Left colon (tissue), 2 donors: ENCODE measurements at regions not wholly inside any gene's neighbourhood (a gene's known extent, or its start where the extent isn't known, plus 50 kb on each side); places are given as distances from the start of the nearest gene placed in this dataset.
"Not testable (repeated sequence)": the region's sequence is repeated elsewhere in the genome, so short reads cannot be mapped to it uniquely, and the experiment has no call there.

Source experiments
- ATAC-seq: fragments of 200-7000 bp; cut with Tn5 transposase; one replicate; pipeline ENCODE4 v1.9.1; 2020; ENCODE audit warnings: mild to moderate bottlenecking, moderate library complexity
- DNase-seq, 2 donors: peaks; one replicate each; pipeline ENCODE4 v3.0.0-alpha.2; 2020
- intact Hi-C, 2 donors: fragments of 100-400 bp; cut with DNase I in 1 of 2; cut with micrococcal nuclease in 1 of 2; formaldehyde crosslinking; loops; one replicate each; pipeline versions ENCODE4 v1.11.2 to v1.14.0; 2022; cut with DNase I, micrococcal nuclease
- donor health status: DM: no; HTN: no; CAD: no.
- donor health status: DM: yes; HTN: yes; CAD: no.

DNA sequence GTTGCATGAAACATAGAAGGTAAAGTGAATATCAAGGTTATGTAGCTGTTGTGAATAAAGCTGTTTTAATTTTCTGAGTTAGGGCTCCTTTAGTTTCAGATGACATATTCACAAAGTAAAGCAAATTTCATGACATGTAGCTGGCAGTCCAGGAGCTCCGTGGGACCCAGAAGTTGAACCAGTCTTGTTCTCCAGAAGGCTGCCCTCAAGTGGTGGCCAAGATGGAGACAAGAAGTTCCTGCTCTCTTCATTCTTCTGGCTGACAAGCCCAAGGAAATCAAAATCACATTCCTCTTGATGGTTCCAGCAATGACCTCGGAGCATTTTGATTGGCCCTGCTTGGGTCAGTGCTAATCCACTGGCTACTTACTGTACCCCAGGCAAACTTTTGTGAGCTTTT is 128.7 kb downstream of the LIG4 start:
- DNase-seq: no peak
- no peak for ATAC-seq
- intact Hi-C loops: no loop called here

DNA sequence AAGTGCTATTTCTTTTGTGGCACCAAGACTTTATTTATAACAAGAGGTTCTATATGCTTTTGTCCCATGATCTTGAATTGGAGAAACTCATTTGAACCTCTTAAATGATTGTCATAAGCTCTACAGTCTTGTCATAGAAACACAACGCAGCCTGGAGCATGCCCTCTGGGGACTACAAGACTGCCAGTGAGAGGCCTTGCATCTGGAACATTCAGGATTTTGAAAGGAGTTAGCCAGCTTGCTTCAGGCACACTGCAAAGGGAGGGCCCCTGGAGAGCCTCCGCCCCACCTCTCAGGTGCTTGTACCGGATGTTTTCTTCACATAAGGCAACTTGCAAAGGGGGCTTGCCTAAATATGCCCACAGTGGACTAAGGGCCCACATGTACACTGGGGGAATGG is 130.5 kb downstream of the LIG4 start:
- no peak for ATAC-seq
- no peak for DNase-seq
- intact Hi-C loops: no loop called here

GRCh38 chr13:108083056-108083455 is 132.3 kb downstream of the LIG4 start:
- intact Hi-C loops: no loop called here
- no peak for DNase-seq
- ATAC-seq: no peak

DNA sequence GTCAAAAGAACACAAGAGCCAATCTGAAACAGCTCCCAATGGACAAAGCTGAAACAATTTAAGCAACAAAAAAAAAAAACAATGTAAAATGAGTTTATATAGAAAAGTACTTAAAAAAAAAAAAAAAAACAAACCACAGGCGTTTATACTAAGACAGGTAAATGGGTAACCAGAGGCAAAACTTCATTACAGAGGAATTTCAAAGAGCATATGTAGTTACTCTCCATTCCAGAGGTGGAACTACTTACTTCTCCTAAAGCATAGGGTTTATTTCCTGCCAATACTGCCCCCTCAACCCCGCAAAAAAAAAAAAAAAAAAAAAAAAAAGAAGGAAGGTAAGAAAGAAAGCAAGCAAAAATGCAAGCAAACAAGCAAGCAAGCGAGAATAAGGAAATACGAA is 132.9 kb downstream of the LIG4 start:
- no peak for ATAC-seq
- intact Hi-C loops: no loop called here
- no peak for DNase-seq

GRCh38 chr13:108077284-108077683 is 138.1 kb downstream of the LIG4 start:
- intact Hi-C loops: no loop called here
- no peak for ATAC-seq
- no peak for DNase-seq

DNA sequence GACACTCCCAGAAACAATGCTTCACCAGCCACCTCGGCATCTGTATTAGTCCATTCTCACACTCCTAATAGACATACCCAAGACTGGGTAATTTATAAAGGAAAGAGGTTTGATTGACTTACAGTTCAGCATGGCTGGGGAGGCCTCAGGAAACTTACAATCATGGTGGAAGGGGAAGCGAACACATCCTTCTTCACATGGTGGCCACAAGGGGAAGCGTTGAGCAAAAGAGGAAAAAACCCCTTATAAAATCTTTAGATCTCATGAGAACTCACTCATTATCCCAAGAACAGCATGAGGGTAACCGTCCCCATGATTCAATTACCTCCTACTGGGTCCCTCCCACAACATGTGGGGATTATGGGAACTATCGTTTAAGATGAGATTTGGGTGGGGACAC is 140.9 kb downstream of the LIG4 start:
- DNase-seq, ATAC-seq, intact Hi-C loops: not testable (repeated sequence)

- intact Hi-C loops: no loop called here
- ATAC-seq (no peak), DNase-seq (no peak)
Measured at GRCh38 chr13:108070925-108071324, 144.4 kb downstream of the LIG4 start.

- no peak for ATAC-seq
- intact Hi-C loops: no loop called here
- no peak for DNase-seq
Measured at GRCh38 chr13:108070491-108070890, 144.8 kb downstream of the LIG4 start.

- no peak for ATAC-seq
- intact Hi-C loops: no loop called here
- DNase-seq: no peak
Measured at GRCh38 chr13:108069521-108070210, 145.7 kb downstream of the LIG4 start.

GRCh38 chr13:108064372-108064771 is 151.0 kb downstream of the LIG4 start:
- DNase-seq, ATAC-seq, intact Hi-C loops: not testable (repeated sequence)

GRCh38 chr13:108060111-108060510 is 155.2 kb downstream of the LIG4 start:
- ATAC-seq (no peak), DNase-seq (no peak)
- intact Hi-C loops: no loop called here

DNA sequence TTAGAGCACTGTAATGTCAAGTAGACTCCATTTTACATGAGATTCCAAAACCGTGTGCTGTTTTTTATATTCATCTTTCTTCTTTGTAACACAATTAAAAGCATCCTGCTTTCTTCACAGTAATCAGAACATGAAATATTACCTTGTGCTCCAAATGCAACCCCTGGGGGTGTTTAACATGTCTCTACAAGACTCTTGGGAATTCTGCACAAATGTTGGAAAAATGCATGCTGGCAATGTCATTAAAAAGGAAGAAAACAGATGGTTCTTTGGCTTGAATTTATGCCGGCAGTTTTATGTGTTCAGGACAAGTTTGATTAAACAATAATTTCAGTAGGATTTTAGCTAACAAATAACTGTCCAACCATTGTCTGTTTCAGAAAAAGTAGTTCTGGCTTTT is 159.1 kb downstream of the LIG4 start:
- DNase-seq (no peak), ATAC-seq (no peak)
- intact Hi-C loops: no loop called here

GRCh38 chr13:108049211-108049610 is 166.1 kb downstream of the LIG4 start:
- intact Hi-C loops: no loop called here
- DNase-seq (no peak), ATAC-seq (no peak)

DNA sequence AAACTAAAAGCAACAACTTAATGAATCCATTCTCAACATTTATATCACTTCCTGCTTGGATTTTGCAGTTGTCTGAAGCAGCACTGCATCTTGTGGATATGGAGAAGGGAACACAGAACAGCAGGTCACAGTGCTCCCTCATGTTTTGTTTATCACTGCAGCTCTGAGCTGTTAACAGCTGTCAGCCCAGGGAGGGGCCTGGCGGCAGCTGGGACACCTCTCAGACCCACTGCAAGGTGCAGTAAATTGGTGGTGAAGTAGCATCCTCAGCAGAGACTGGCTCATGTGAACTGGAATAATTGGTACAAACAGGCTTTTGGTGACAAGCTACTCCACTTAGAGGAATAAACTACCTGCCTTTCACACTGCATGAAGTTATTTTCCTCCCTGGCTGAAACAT is 170.4 kb downstream of the LIG4 start:
- intact Hi-C loops: no loop called here
- ATAC-seq (no peak), DNase-seq (no peak)

GRCh38 chr13:108042866-108043265 is 172.5 kb downstream of the LIG4 start:
- ATAC-seq, DNase-seq, intact Hi-C loops: not testable (repeated sequence)

GRCh38 chr13:108037348-108037747 is 178.0 kb downstream of the LIG4 start:
- ATAC-seq: no peak
- intact Hi-C loops: no loop called here
- DNase-seq: no peak

DNA sequence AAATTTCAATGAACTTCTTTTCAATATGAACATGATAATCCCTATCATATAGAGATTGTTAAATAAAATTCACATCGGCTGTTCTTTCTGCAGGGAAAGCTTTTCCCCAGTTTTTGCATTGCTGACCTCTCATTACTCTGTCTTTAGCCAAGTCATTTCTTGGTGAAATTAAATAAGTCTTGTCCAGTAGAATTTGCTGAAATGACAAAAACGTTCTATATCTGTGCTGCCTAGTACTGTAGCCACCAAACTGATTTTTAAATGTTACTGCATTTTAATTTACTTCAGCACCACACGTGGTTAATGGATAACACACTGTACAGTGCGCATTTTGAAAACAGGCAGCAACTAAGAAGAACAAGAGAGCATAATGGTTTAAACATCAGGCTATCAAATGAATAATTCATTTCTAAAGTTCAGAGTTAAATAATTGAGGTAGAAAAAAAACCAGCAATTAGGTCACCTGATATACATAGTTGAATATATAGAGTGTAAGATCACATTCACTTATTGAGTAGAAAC is 178.9 kb downstream of the LIG4 start:
- ATAC-seq (no peak), DNase-seq (no peak)
- intact Hi-C loops: no loop called here

DNA sequence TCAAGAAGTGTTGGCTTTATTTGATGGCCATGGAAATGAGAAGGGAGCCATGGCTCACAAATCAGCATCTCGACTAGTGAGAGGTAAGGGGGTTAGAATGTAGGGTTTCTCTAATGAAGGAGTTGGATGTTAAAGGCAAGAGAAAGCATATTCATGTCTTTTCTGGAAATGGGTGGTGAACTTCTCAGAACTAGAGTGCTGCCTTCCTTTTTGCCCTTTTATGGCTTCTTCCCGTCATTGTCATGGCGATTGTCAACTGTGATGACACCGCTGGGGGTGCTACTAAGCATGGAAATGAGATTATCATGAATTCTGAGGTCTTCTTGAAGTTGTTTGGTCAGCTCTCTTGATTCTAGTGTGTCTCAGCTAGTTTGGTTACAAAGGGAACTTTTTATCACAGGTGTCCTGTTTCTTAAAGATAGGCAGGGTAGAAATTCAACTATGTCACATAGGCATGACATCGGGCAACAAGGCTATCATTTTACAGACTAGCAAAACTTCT is 180.4 kb downstream of the LIG4 start:
- no peak for ATAC-seq
- intact Hi-C loops: no loop called here
- no peak for DNase-seq

DNA sequence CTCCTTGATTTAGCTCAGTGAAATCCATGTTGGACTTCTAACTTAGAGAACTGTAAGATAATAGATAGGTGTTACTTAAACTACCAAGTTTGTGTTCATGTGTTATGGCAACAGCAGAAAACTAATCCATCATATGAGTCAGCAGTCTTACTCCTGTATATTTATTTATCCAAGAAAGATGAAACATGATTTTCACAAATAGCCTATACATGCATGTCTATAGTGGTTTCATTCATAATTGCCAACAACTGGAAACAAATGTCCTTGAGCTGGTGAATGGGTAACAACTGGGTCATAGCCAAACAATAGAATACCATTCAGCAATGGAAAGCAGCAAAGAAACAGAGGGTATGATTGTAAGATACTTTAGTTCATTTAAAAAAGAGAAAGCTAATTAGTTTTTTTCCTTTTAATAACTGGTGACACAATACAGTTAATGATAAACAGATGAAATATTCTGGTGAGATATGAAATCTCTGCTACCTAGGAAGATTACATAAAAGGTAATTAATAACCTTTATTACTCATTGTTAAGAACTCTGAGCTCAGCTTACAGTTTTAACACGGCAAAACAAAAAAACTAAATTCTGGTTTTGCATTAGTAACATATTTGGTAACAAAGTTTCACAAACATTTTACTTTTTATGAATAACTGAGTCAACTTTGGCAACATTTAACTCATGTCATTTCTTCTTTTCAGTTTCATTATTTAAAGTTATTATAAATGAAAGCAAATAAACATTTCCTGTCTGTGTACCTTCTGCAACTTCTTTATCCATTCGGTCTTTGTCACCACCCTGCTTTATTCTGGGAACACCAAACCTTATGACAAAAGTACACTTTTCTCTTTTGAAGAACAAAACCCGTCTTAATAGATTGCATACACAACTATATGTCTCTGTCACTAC is 181.3 kb downstream of the LIG4 start:
- DNase-seq: no peak
- no peak for ATAC-seq
- intact Hi-C loops: no loop called here

DNA sequence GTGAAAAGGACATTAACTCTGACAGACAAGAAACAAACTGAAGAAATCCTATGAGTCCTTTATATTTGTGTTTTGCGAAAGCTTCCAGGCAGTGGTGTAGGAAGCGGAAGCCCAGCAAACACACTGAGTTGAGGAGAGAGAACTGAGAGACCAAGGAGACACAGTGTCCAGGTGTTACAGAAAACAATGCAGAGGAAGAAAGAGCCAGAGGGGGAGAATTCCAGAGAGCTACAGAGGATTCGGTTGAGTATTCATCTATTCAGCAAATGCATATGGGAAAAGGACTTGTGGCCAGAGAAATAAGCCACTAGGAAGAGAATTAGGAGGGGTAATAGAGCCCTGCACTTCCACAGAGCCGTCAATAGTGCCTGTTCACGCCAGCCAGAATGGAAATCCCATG is 183.5 kb downstream of the LIG4 start:
- no peak for ATAC-seq
- intact Hi-C loops: no loop called here
- DNase-seq: no peak
